ENCODE measurements at regions not wholly inside any gene's neighbourhood (a gene's known extent, or its start where the extent isn't known, plus 50 kb on each side); places are given as distances from the start of the nearest gene placed in this dataset.

- TF ChIP-seq POLR2A (IDR thresholded peaks at IDR 0.05; ENCODE audit: extremely low read depth, insufficient read length) (no peak), MYC (IDR thresholded peaks at IDR 0.05; ENCODE audit: low read depth, low read length) (no peak)
- TF ChIP-seq, protein P1, sequence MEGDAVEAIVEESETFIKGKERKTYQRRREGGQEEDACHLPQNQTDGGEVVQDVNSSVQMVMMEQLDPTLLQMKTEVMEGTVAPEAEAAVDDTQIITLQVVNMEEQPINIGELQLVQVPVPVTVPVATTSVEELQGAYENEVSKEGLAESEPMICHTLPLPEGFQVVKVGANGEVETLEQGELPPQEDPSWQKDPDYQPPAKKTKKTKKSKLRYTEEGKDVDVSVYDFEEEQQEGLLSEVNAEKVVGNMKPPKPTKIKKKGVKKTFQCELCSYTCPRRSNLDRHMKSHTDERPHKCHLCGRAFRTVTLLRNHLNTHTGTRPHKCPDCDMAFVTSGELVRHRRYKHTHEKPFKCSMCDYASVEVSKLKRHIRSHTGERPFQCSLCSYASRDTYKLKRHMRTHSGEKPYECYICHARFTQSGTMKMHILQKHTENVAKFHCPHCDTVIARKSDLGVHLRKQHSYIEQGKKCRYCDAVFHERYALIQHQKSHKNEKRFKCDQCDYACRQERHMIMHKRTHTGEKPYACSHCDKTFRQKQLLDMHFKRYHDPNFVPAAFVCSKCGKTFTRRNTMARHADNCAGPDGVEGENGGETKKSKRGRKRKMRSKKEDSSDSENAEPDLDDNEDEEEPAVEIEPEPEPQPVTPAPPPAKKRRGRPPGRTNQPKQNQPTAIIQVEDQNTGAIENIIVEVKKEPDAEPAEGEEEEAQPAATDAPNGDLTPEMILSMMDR (IDR thresholded peaks at IDR 0.05; ENCODE audit: low read depth, low read length) = no peak
- TF ChIP-seq, protein P2, sequence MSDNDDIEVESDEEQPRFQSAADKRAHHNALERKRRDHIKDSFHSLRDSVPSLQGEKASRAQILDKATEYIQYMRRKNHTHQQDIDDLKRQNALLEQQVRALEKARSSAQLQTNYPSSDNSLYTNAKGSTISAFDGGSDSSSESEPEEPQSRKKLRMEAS (IDR thresholded peaks at IDR 0.05; ENCODE audit: low read depth, low read length) = no peak
Measured at GRCh38 chr7:4386190-4386589, 295.9 kb upstream of the FOXK1 start.

All from NB4 (cell line).